ENCODE measurements at regions not wholly inside any gene's neighbourhood (a gene's known extent, or its start where the extent isn't known, plus 50 kb on each side); places are given as distances from the start of the nearest gene placed in this dataset.

- H3K36me3 ChIP-seq (ENCODE audit: control insufficient read depth in 2 of 2, insufficient read depth in 2 of 2, low read length in 1 of 2) = no peaks in the 10 kb centered on the region
- no peak overlapping the region for H3K4me2 ChIP-seq (ENCODE audit: control insufficient read depth, insufficient read depth)
- intact Hi-C loops (cut with micrococcal nuclease; ENCODE audit: unreplicated experiment) = loop anchor here (2.0 to 10.0 kb wide), 5 partner anchors 245 to 1993 kb away; no protein-coding TSS in a partner anchor
- no peaks in the 10 kb centered on the region for H3K4me1 ChIP-seq (ENCODE audit: control insufficient read depth, insufficient read depth, low read length)
- SMC1A ChIA-PET (ENCODE audit: uncharacterized antibody, unreplicated experiment) = no interaction called here
- 0% methylated on average over 7 of the region's 7 CpGs for WGBS (ENCODE audit: insufficient coverage, insufficient replicate concordance, low lambda C conversion rate, missing lambda C conversion rate)
- no TSS peak for BruUV-seq (replicated peaks)
- DNase-seq (ENCODE audit: low read depth, low spot score) (no peak), FAIRE-seq (peak; percentile 92), ATAC-seq (peak; percentile 63)
- POLR2A ChIA-PET = no interaction called here
- RAD21 ChIA-PET (ENCODE audit: unreplicated experiment) = no interaction called here
- no peak overlapping the region for H3K9ac ChIP-seq (ENCODE audit: control insufficient read depth, insufficient read depth, low read length)
- no peaks in the 10 kb centered on the region for H4K20me1 ChIP-seq (ENCODE audit: control insufficient read depth, insufficient read depth)
- no peak overlapping the region for H2AFZ ChIP-seq (ENCODE audit: control insufficient read depth, low read depth, low read length)
- H3K9me3 ChIP-seq (replicated peaks; ENCODE audit: control insufficient read depth, insufficient read depth, low read length) = no peaks in the 10 kb centered on the region
- in situ Hi-C loops (cut with MboI) = loop anchor here (5.0 to 25.0 kb wide), 3 partner anchors 1548 to 1998 kb away; no protein-coding TSS in a partner anchor
- H3K79me2 ChIP-seq (ENCODE audit: control insufficient read depth, insufficient read depth, low read length) = no peaks in the 10 kb centered on the region
- no peaks in the 10 kb centered on the region for H3K27me3 ChIP-seq (replicated peaks in 1 of 2; ENCODE audit: control insufficient read depth in 2 of 2, insufficient read depth in 2 of 2, low read length in 1 of 2)
- no peak overlapping the region for H3K27ac ChIP-seq (ENCODE audit: control insufficient read depth, insufficient read depth)
- CTCF ChIA-PET = interaction anchor here (0.5 to 0.7 kb wide), 3 partner anchors 279 to 1660 kb away, joined by 3 read pairs; no protein-coding TSS in a partner anchor
- H3K4me3 ChIP-seq = no peak overlapping the region
- TF ChIP-seq, protein P1, sequence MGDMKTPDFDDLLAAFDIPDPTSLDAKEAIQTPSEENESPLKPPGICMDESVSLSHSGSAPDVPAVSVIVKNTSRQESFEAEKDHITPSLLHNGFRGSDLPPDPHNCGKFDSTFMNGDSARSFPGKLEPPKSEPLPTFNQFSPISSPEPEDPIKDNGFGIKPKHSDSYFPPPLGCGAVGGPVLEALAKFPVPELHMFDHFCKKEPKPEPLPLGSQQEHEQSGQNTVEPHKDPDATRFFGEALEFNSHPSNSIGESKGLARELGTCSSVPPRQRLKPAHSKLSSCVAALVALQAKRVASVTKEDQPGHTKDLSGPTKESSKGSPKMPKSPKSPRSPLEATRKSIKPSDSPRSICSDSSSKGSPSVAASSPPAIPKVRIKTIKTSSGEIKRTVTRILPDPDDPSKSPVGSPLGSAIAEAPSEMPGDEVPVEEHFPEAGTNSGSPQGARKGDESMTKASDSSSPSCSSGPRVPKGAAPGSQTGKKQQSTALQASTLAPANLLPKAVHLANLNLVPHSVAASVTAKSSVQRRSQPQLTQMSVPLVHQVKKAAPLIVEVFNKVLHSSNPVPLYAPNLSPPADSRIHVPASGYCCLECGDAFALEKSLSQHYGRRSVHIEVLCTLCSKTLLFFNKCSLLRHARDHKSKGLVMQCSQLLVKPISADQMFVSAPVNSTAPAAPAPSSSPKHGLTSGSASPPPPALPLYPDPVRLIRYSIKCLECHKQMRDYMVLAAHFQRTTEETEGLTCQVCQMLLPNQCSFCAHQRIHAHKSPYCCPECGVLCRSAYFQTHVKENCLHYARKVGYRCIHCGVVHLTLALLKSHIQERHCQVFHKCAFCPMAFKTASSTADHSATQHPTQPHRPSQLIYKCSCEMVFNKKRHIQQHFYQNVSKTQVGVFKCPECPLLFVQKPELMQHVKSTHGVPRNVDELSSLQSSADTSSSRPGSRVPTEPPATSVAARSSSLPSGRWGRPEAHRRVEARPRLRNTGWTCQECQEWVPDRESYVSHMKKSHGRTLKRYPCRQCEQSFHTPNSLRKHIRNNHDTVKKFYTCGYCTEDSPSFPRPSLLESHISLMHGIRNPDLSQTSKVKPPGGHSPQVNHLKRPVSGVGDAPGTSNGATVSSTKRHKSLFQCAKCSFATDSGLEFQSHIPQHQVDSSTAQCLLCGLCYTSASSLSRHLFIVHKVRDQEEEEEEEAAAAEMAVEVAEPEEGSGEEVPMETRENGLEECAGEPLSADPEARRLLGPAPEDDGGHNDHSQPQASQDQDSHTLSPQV (IDR thresholded peaks at IDR 0.05) = no peak
- TF ChIP-seq MLLT1 (IDR thresholded peaks at IDR 0.05) (no peak), TCF3 (IDR thresholded peaks at IDR 0.05; ENCODE audit: borderline replicate concordance, insufficient read depth, low read depth, low read length) (no peak), SUPT20H (IDR thresholded peaks at IDR 0.05; ENCODE audit: borderline replicate concordance, control insufficient read depth, low read depth, low read length) (no peak), CTCF (IDR thresholded peaks at IDR 0.05 in 2 of 3, conservative IDR thresholded peaks at IDR 0.05 in 1 of 3; ENCODE audit: control insufficient read depth in 2 of 3, extremely low read depth in 1 of 3, insufficient read depth in 1 of 3, low read depth in 3 of 3, low read length in 3 of 3) (peak; percentile 70 to 76 (median 74)), SMC3 (IDR thresholded peaks at IDR 0.05; ENCODE audit: borderline replicate concordance, low read length) (peak; percentile 51; the same call in 1 of the 2 replicates), NFYA (IDR thresholded peaks at IDR 0.05; ENCODE audit: borderline replicate concordance, low read depth, low read length) (no peak), STAT1 (conservative IDR thresholded peaks at IDR 0.05) (no peak)
- TF ChIP-seq, protein P2, sequence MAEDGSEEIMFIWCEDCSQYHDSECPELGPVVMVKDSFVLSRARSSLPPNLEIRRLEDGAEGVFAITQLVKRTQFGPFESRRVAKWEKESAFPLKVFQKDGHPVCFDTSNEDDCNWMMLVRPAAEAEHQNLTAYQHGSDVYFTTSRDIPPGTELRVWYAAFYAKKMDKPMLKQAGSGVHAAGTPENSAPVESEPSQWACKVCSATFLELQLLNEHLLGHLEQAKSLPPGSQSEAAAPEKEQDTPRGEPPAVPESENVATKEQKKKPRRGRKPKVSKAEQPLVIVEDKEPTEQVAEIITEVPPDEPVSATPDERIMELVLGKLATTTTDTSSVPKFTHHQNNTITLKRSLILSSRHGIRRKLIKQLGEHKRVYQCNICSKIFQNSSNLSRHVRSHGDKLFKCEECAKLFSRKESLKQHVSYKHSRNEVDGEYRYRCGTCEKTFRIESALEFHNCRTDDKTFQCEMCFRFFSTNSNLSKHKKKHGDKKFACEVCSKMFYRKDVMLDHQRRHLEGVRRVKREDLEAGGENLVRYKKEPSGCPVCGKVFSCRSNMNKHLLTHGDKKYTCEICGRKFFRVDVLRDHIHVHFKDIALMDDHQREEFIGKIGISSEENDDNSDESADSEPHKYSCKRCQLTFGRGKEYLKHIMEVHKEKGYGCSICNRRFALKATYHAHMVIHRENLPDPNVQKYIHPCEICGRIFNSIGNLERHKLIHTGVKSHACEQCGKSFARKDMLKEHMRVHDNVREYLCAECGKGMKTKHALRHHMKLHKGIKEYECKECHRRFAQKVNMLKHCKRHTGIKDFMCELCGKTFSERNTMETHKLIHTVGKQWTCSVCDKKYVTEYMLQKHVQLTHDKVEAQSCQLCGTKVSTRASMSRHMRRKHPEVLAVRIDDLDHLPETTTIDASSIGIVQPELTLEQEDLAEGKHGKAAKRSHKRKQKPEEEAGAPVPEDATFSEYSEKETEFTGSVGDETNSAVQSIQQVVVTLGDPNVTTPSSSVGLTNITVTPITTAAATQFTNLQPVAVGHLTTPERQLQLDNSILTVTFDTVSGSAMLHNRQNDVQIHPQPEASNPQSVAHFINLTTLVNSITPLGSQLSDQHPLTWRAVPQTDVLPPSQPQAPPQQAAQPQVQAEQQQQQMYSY (CRISPR knock-in tag; IDR thresholded peaks at IDR 0.05) = no peak
Measured at GRCh38 chr4:18689308-18690115, 668.0 kb upstream of the LCORL start.

Measured in GM12878 (cell line).